ENCODE measurements at regions not wholly inside any gene's neighbourhood (a gene's known extent, or its start where the extent isn't known, plus 50 kb on each side); places are given as distances from the start of the nearest gene placed in this dataset.
"Not testable (repeated sequence)": the region's sequence is repeated elsewhere in the genome, so short reads cannot be mapped to it uniquely, and the experiment has no call there.

GRCh38 chr12:78530100-78530765 is 334.3 kb upstream of the SYT1 start:
- no peak for DNase-seq

GRCh38 chr12:78531831-78532458 is 332.6 kb upstream of the SYT1 start:
- no peak for DNase-seq

GRCh38 chr12:78534311-78534710 is 330.3 kb upstream of the SYT1 start:
- no peak for DNase-seq

GRCh38 chr12:78540606-78541336 is 323.8 kb upstream of the SYT1 start:
- DNase-seq: no peak

- DNase-seq: no peak
Observed at GRCh38 chr12:78550831-78551230, 313.7 kb upstream of the SYT1 start.

GRCh38 chr12:78555802-78556201 is 308.8 kb upstream of the SYT1 start:
- no peak for DNase-seq

GRCh38 chr12:78556651-78557050 is 307.9 kb upstream of the SYT1 start:
- no peak for DNase-seq

- no peak for DNase-seq
Observed at GRCh38 chr12:78559416-78559815, 305.2 kb upstream of the SYT1 start.

GRCh38 chr12:78559886-78560285 is 304.7 kb upstream of the SYT1 start:
- DNase-seq: no peak

GRCh38 chr12:78560633-78561032 is 303.9 kb upstream of the SYT1 start:
- no peak for DNase-seq

GRCh38 chr12:78562368-78563205 is 302.0 kb upstream of the SYT1 start:
- DNase-seq: peak; percentile 36

- DNase-seq: no peak
Observed at GRCh38 chr12:78563826-78564225, 300.7 kb upstream of the SYT1 start.

- DNase-seq: no peak
Observed at GRCh38 chr12:78566456-78566855, 298.1 kb upstream of the SYT1 start.

GRCh38 chr12:78568321-78569020 is 296.1 kb upstream of the SYT1 start:
- no peak for DNase-seq

- no peak for DNase-seq
Observed at GRCh38 chr12:78571953-78572352, 292.6 kb upstream of the SYT1 start.

- not testable (repeated sequence) for DNase-seq
Observed at GRCh38 chr12:78575208-78575607, 289.4 kb upstream of the SYT1 start.

- DNase-seq: no peak
Observed at GRCh38 chr12:78579846-78580245, 284.7 kb upstream of the SYT1 start.

GRCh38 chr12:78580296-78580695 is 284.3 kb upstream of the SYT1 start:
- no peak for DNase-seq

- DNase-seq: no peak
Observed at GRCh38 chr12:78584695-78585094, 279.9 kb upstream of the SYT1 start.

- no peak for DNase-seq
Observed at GRCh38 chr12:78585132-78585531, 279.4 kb upstream of the SYT1 start.

GRCh38 chr12:78586790-78587189 is 277.8 kb upstream of the SYT1 start:
- DNase-seq: no peak

GRCh38 chr12:78599366-78599765 is 265.2 kb upstream of the SYT1 start:
- no peak for DNase-seq

- no peak for DNase-seq
Observed at GRCh38 chr12:78600541-78600940, 264.0 kb upstream of the SYT1 start.

All from SHP77 treated with DMSO at 0.1 percent for 48 hours (cell line).